SK-N-MC (cell line): ENCODE measurements at regions not wholly inside any gene's neighbourhood (a gene's known extent, or its start where the extent isn't known, plus 50 kb on each side); places are given as distances from the start of the nearest gene placed in this dataset.

Experiments
- DNase-seq: peaks from one replicate; pipeline ENCODE4 v3.0.0-alpha.2; 2011; ENCODE audit warnings: low read depth, low spot score
- H3K27ac ChIP-seq: fragments of 200-600 bp; sonication (generic); 2 replicates; pipeline ENCODE4 v1.5.1; 2016; ENCODE audit warnings: mixed run types
- H3K36me3 ChIP-seq: fragments of 200-600 bp; sonication (generic); 2 replicates; pipeline ENCODE4 v1.6.1; 2017; ENCODE audit warnings: antibody characterized with exemption, low read length, mixed read lengths; ENCODE audit not compliant: insufficient read depth
- H3K4me3 ChIP-seq: fragments of 200-600 bp; sonication (generic); 2 replicates; pipeline ENCODE4 v1.5.1; 2016
- H3K9ac ChIP-seq: fragments of 200-600 bp; sonication (generic); 2 replicates; pipeline ENCODE4 v1.8.0; 2017; ENCODE audit warnings: mixed run types, mixed read lengths; ENCODE audit not compliant: insufficient read length
- H3K9me3 ChIP-seq: fragments of 200-600 bp; sonication (generic); 2 replicates; pipeline ENCODE4 v1.6.1; 2017; ENCODE audit warnings: low read depth, mild to moderate bottlenecking, antibody characterized with exemption, low read length, moderate library complexity, mixed read lengths
- EZH2 ChIP-seq: fragments of 200-600 bp; sonication (generic); IDR thresholded peaks from one replicate; pipeline ENCODE4 v1.6.1; 2017; ENCODE audit warnings: antibody characterized with exemption
- FOXP2 ChIP-seq: optimal IDR thresholded peaks from 2 replicates; pipeline ENCODE3; 2011; ENCODE audit warnings: mild to moderate bottlenecking, moderate library complexity; ENCODE audit not compliant: insufficient read depth; ENCODE audit errors: extremely low read length, control extremely low read depth
- POLR2AphosphoS5 ChIP-seq: IDR thresholded peaks from 2 replicates; pipeline ENCODE4 v1.6.1; 2012; ENCODE audit warnings: mild to moderate bottlenecking, low read depth, low read length, borderline replicate concordance

GRCh38 chr14:71680736-71681387, 251.4 kb upstream of the RGS6 start:
- no peak for DNase-seq
- H3K27ac ChIP-seq, result no peak overlapping the region
- H3K9ac ChIP-seq, result no peak overlapping the region
- no peaks in the 10 kb centered on the region for H3K9me3 ChIP-seq
- peaks cover 38% of the 10 kb centered on the region for H3K36me3 ChIP-seq
- H3K4me3 ChIP-seq, result no peak overlapping the region
- TF ChIP-seq EZH2 (no peak), POLR2AphosphoS5 (no peak), FOXP2 (no peak)

DNA sequence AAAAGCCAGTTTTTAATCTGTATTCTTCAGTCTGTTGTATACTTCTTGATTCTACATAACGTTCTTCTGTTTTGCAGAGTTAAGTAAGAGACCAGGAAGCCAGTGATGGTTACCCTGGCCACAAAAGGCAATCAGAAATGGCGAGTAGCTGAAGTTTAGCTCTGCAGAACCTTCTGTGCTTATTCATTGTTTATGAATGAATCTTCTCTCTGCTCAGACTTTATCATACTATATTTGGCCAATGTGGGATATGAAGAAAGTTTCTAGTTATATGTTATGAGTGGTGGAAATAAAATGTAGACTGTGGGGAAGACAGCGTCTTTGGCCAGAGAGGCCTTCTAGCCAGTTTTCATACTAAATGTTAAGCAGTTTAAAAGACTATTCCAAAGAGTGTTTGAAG, 249.9 kb upstream of the RGS6 start:
- peaks cover 47% of the 10 kb centered on the region for H3K36me3 ChIP-seq
- no peaks in the 10 kb centered on the region for H3K9me3 ChIP-seq
- no peak overlapping the region for H3K4me3 ChIP-seq
- no peak for DNase-seq
- no peak overlapping the region for H3K9ac ChIP-seq
- no peak overlapping the region for H3K27ac ChIP-seq
- TF ChIP-seq EZH2, result no peak
- TF ChIP-seq POLR2AphosphoS5, result no peak
- TF ChIP-seq FOXP2, result no peak

GRCh38 chr14:71684323-71684722, 247.9 kb upstream of the RGS6 start:
- H3K27ac ChIP-seq, result no peak overlapping the region
- H3K4me3 ChIP-seq, result no peak overlapping the region
- no peak overlapping the region for H3K9ac ChIP-seq
- H3K9me3 ChIP-seq, result no peaks in the 10 kb centered on the region
- no peak for TF ChIP-seq FOXP2
- no peak for TF ChIP-seq EZH2
- TF ChIP-seq POLR2AphosphoS5, result no peak
- peaks cover 57% of the 10 kb centered on the region for H3K36me3 ChIP-seq
- DNase-seq, result no peak

- no peak for DNase-seq
- Histone ChIP-seq H3K36me3 (peaks cover 78% of the 10 kb centered on the region), H3K9ac (no peak overlapping the region), H3K4me3 (no peak overlapping the region), H3K9me3 (no peaks in the 10 kb centered on the region), H3K27ac (peak overlapping the region; percentile 43)
- TF ChIP-seq EZH2 (no peak), POLR2AphosphoS5 (no peak), FOXP2 (no peak)
Measured at GRCh38 chr14:71686677-71687076, 245.6 kb upstream of the RGS6 start.

- Histone ChIP-seq H3K4me3 (no peak overlapping the region), H3K9ac (no peak overlapping the region), H3K36me3 (peaks cover 82% of the 10 kb centered on the region), H3K9me3 (no peaks in the 10 kb centered on the region), H3K27ac (peak overlapping the region; percentile 43)
- TF ChIP-seq FOXP2, result no peak
- no peak for TF ChIP-seq POLR2AphosphoS5
- no peak for TF ChIP-seq EZH2
- DNase-seq, result no peak
Measured at GRCh38 chr14:71687166-71687831, 244.9 kb upstream of the RGS6 start.

DNA sequence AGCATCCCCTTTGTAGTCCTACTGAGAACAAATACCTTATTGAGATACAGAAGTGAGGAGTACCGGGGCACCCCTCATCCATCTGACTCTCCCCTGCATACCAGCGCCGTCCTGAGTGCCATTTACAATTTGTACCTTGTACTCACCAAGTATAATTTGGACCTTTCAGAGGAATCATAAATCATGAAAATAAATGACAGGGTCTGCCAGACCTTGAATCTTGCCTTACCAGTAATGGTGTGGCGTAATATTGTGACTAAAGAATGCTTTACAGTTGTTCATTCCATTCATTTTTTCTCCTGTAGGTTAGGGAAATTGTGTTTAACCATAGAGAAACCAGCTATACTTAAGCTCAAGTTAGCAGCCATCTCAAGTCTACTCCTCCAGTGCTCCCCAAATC, 243.7 kb upstream of the RGS6 start:
- peaks cover 81% of the 10 kb centered on the region for H3K36me3 ChIP-seq
- H3K9ac ChIP-seq, result no peak overlapping the region
- H3K4me3 ChIP-seq, result no peak overlapping the region
- H3K9me3 ChIP-seq, result peaks cover 5% of the 10 kb centered on the region; the same call in 1 of the 2 replicates
- peak overlapping the region; percentile 55; the same call in 1 of the 2 replicates for H3K27ac ChIP-seq
- TF ChIP-seq POLR2AphosphoS5 (no peak), FOXP2 (no peak), EZH2 (no peak)
- DNase-seq, result no peak

DNA sequence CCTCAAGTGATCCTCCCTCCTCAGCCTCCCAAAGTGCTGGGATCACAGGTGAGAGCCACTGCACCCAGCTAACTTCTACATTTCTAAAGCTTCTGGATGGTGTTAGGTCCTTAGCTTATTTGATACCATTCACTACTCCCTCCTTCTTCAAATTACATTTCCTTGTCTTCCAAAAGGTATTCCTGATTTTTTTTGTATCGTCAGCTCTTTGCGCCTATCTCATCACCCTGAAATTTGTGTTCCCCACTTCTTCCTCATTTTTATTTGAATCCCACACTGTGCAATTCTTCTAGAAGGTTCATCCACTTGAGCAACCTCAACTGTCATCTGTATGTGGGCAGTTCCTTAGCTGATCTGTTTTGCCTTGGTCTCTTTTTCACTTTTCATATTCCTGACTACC, 241.8 kb upstream of the RGS6 start:
- Histone ChIP-seq H3K4me3 (no peak overlapping the region), H3K27ac (no peak overlapping the region), H3K9ac (no peak overlapping the region), H3K9me3 (peaks cover 5% of the 10 kb centered on the region; the same call in 1 of the 2 replicates), H3K36me3 (peaks cover 62% of the 10 kb centered on the region)
- DNase-seq, result no peak
- no peak for TF ChIP-seq POLR2AphosphoS5
- no peak for TF ChIP-seq FOXP2
- TF ChIP-seq EZH2, result no peak

DNA sequence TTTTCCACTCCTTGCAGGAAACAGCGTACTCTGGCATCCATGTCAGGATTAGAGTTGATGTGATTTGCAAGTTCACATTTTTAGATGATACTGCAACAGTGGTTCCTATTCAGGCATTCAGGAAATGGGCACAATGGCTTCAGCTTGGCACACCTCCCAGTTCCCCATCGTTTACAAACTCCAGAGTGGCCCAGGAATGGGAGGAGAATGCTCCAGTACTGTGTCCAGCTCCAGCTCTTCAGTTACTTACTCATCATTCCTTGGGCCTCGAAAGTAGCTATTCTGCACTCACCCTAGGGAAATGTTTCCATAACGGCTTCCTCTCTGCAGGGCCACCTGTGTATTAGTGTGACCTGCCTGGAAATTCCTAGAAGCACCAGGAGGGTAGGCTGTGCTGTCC, 239.7 kb upstream of the RGS6 start:
- peaks cover 5% of the 10 kb centered on the region; the same call in 1 of the 2 replicates for H3K9me3 ChIP-seq
- TF ChIP-seq POLR2AphosphoS5, result no peak
- no peak for TF ChIP-seq EZH2
- no peak for TF ChIP-seq FOXP2
- no peak overlapping the region for H3K9ac ChIP-seq
- peaks cover 50% of the 10 kb centered on the region for H3K36me3 ChIP-seq
- H3K27ac ChIP-seq, result peak overlapping the region; percentile 96
- H3K4me3 ChIP-seq, result no peak overlapping the region
- no peak for DNase-seq
